ENCODE measurements at regions not wholly inside any gene's neighbourhood (a gene's known extent, or its start where the extent isn't known, plus 50 kb on each side); places are given as distances from the start of the nearest gene placed in this dataset.

GRCh38 chr11:104319396-104319795 is 155.4 kb upstream of the PDGFD start:
- Histone ChIP-seq H3K79me2 (ENCODE audit: insufficient read depth, low read length) (no peaks in the 10 kb centered on the region), H3K4me2 (ENCODE audit: low read depth, low read length, poor library complexity, severe bottlenecking) (no peak overlapping the region), H3K4me3 (ENCODE audit: insufficient read depth, low read length, poor library complexity, severe bottlenecking) (no peak overlapping the region), H3K9me3 (ENCODE audit: insufficient read depth, low read length) (no peaks in the 10 kb centered on the region), H3K9me2 (replicated peaks; ENCODE audit: insufficient read depth, low read length) (no peaks in the 10 kb centered on the region), H3K9ac (ENCODE audit: low read length) (no peak overlapping the region), H3F3A (ENCODE audit: insufficient read depth) (no peaks in the 10 kb centered on the region), H3K36me3 (ENCODE audit: low read length) (no peaks in the 10 kb centered on the region), H2AFZ (ENCODE audit: low read depth, low read length, severe bottlenecking) (no peak overlapping the region), H3K27ac (ENCODE audit: low read depth, low read length) (no peak overlapping the region), H3K27me3 (ENCODE audit: low read length) (no peaks in the 10 kb centered on the region), H4K20me1 (ENCODE audit: low read depth, low read length) (no peaks in the 10 kb centered on the region)
- TF ChIP-seq EZH2phosphoT487 (conservative IDR thresholded peaks at IDR 0.05; ENCODE audit: low read length) (no peak), CTCF (IDR thresholded peaks at IDR 0.05; ENCODE audit: insufficient read depth, low read length, poor library complexity, severe bottlenecking) (no peak)

DNA sequence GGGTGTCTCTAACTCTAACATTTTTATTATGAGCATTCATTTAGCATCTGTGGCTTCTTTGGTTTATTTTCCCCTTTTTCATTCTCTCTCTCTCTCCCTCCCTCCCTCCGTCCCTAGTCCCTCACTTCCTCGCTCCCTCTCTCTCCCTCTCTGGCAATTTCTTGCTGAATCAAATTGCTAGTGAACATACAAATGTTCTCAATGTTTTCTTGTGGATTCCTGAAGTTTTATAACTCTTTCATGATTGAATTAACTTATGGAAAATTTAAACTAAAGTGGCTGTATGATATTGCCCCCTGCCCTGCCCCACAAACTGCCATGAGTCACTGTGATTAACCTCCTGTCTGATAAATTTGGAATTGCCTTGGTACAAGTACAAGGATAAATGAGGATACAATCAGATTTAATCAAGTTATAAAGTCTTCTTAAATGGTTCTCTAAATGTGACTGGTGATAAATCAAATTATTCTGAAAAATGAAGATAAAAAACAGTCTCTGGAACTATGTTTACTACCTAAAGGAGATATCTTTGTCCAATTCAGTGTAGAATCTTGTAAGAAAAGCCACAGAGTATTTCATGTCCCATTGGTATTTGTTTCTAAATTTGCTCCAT is 143.0 kb upstream of the PDGFD start:
- Histone ChIP-seq H3K36me3 (ENCODE audit: low read length) (no peaks in the 10 kb centered on the region), H3K9me3 (ENCODE audit: insufficient read depth, low read length) (no peaks in the 10 kb centered on the region), H2AFZ (ENCODE audit: low read depth, low read length, severe bottlenecking) (no peak overlapping the region), H3K27me3 (ENCODE audit: low read length) (no peaks in the 10 kb centered on the region), H3K9me2 (replicated peaks; ENCODE audit: insufficient read depth, low read length) (no peaks in the 10 kb centered on the region), H3K4me3 (ENCODE audit: insufficient read depth, low read length, poor library complexity, severe bottlenecking) (no peak overlapping the region), H4K20me1 (ENCODE audit: low read depth, low read length) (no peaks in the 10 kb centered on the region), H3K9ac (ENCODE audit: low read length) (no peak overlapping the region), H3K4me2 (ENCODE audit: low read depth, low read length, poor library complexity, severe bottlenecking) (no peak overlapping the region), H3F3A (ENCODE audit: insufficient read depth) (no peaks in the 10 kb centered on the region), H3K27ac (ENCODE audit: low read depth, low read length) (no peak overlapping the region), H3K79me2 (ENCODE audit: insufficient read depth, low read length) (no peaks in the 10 kb centered on the region)
- TF ChIP-seq EZH2phosphoT487 (conservative IDR thresholded peaks at IDR 0.05; ENCODE audit: low read length) (no peak), CTCF (IDR thresholded peaks at IDR 0.05; ENCODE audit: insufficient read depth, low read length, poor library complexity, severe bottlenecking) (no peak)

GRCh38 chr11:104301776-104302175 is 137.8 kb upstream of the PDGFD start:
- Histone ChIP-seq H3K9me2 (replicated peaks; ENCODE audit: insufficient read depth, low read length) (no peaks in the 10 kb centered on the region), H3K4me2 (ENCODE audit: low read depth, low read length, poor library complexity, severe bottlenecking) (no peak overlapping the region), H3K4me3 (ENCODE audit: insufficient read depth, low read length, poor library complexity, severe bottlenecking) (no peak overlapping the region), H3F3A (ENCODE audit: insufficient read depth) (no peaks in the 10 kb centered on the region), H3K27me3 (ENCODE audit: low read length) (no peaks in the 10 kb centered on the region), H4K20me1 (ENCODE audit: low read depth, low read length) (no peaks in the 10 kb centered on the region), H3K27ac (ENCODE audit: low read depth, low read length) (no peak overlapping the region), H3K36me3 (ENCODE audit: low read length) (no peaks in the 10 kb centered on the region), H3K9ac (ENCODE audit: low read length) (no peak overlapping the region), H2AFZ (ENCODE audit: low read depth, low read length, severe bottlenecking) (no peak overlapping the region), H3K9me3 (ENCODE audit: insufficient read depth, low read length) (no peaks in the 10 kb centered on the region), H3K79me2 (ENCODE audit: insufficient read depth, low read length) (no peaks in the 10 kb centered on the region)
- TF ChIP-seq EZH2phosphoT487 (conservative IDR thresholded peaks at IDR 0.05; ENCODE audit: low read length) (no peak), CTCF (IDR thresholded peaks at IDR 0.05; ENCODE audit: insufficient read depth, low read length, poor library complexity, severe bottlenecking) (no peak)

All from SU-DHL-6 (cell line).